Thyroid gland (tissue), 4 donors: ENCODE measurements at regions not wholly inside any gene's neighbourhood (a gene's known extent, or its start where the extent isn't known, plus 50 kb on each side); places are given as distances from the start of the nearest gene placed in this dataset.

Experiments used
- CTCF ChIP-seq, 6 experiments: fragments of 200-600 bp in 3 of 6; fragments of 450-650 bp in 3 of 6; sonication (generic) in 3 of 6; IDR thresholded peaks; one replicate each; pipeline ENCODE4 v1.5.1; 2016 to 2019; ENCODE audit warnings: antibody characterized with exemption in 6 of 6, mild to moderate bottlenecking in 2 of 6, inconsistent platforms in 1 of 6, moderate library complexity in 1 of 6
- POLR2A ChIP-seq, 2 donors: fragments of 450-650 bp; IDR thresholded peaks; one replicate each; pipeline ENCODE4 v1.6.1; 2017; ENCODE audit warnings: antibody characterized with exemption in 2 of 2, mild to moderate bottlenecking in 2 of 2, moderate library complexity in 1 of 2

DNA sequence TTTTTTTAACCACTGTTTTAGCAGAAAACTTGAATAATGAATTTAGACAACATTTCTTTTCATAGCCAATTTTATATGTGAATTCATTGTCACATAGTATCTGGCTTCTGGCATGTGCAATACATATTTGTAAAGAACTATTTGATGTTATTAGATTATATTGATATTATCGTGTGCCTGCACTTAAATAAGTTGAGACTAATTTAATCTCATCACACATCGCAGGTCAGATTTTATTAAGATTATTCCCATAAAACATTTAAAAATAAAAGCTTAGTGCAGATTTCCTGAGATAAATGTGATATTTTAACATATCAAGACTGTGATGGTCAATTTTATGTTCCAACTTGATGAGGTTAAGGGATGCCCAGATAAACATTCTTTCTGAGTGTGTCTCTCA, 1565.3 kb upstream of the LRRTM3 start:
- TF ChIP-seq CTCF (IDR thresholded peaks at IDR 0.05) (no peak), POLR2A (IDR thresholded peaks at IDR 0.05) (no peak)
